ENCODE measurements at regions not wholly inside any gene's neighbourhood (a gene's known extent, or its start where the extent isn't known, plus 50 kb on each side); places are given as distances from the start of the nearest gene placed in this dataset.

- Mint-ChIP-seq H3K4me3 (no peak overlapping the region), H3K9me3 (no peaks in the 10 kb centered on the region), H3K27me3 (no peaks in the 10 kb centered on the region), H3K4me1 (ENCODE audit: low read depth) (no peaks in the 10 kb centered on the region), H3K27ac (no peak overlapping the region), H3K36me3 (ENCODE audit: low read depth) (no peaks in the 10 kb centered on the region)
- Histone ChIP-seq H3K4me3 (ENCODE audit: low read length) (no peak overlapping the region), H3K36me3 (ENCODE audit: insufficient read depth, low read length) (no peaks in the 10 kb centered on the region), H3K27me3 (ENCODE audit: control insufficient read depth in 1 of 2, insufficient read depth in 2 of 2, low read length in 2 of 2) (no peaks in the 10 kb centered on the region), H3K4me1 (ENCODE audit: insufficient read depth, low read length) (no peaks in the 10 kb centered on the region), H3K27ac (ENCODE audit: low read depth in 1 of 2, low read length in 2 of 2) (no peak overlapping the region), H3K9me3 (ENCODE audit: control insufficient read depth in 1 of 2, insufficient read depth in 1 of 2, low read length in 2 of 2) (peaks cover 0 to 5% of the 10 kb centered on the region in 2 experiments)
- DNase-seq (no peak), ATAC-seq (ENCODE audit: poor library complexity) (no peak)
- TF ChIP-seq CTCF (IDR thresholded peaks at IDR 0.05), result no peak
- POLR2A ChIA-PET, result no interaction called here
- intact Hi-C loops (cut with DNase I, micrococcal nuclease), result no loop called here
- CTCF ChIA-PET, result no interaction called here
Measured at GRCh38 chr11:15748132-15748531, 608.2 kb downstream of the SOX6 start.

DNA sequence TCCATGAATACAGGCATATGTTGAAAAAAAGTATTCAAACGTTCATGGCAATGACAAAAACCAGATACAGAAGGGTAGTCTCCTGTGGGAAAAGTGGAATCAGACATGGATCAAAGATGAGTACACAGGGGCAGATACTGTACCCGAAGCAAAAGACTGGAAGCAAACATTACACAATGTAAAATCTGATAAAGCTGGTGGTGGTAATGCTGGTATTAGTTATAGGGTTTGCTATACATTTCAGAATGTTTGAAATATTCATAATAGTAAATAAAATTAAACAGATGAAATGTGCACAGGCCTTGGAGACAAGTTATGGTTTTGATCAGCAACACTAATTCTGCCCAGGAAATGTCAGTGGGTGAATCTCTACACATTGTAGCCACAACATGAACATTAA, 607.6 kb downstream of the SOX6 start:
- TF ChIP-seq CTCF (IDR thresholded peaks at IDR 0.05), result no peak
- ATAC-seq (ENCODE audit: poor library complexity) (no peak), DNase-seq (no peak)
- CTCF ChIA-PET, result no interaction called here
- Mint-ChIP-seq H3K27ac (no peak overlapping the region), H3K27me3 (no peaks in the 10 kb centered on the region), H3K36me3 (ENCODE audit: low read depth) (no peaks in the 10 kb centered on the region), H3K4me1 (ENCODE audit: low read depth) (no peaks in the 10 kb centered on the region), H3K4me3 (no peak overlapping the region), H3K9me3 (no peaks in the 10 kb centered on the region)
- intact Hi-C loops (cut with DNase I, micrococcal nuclease), result no loop called here
- Histone ChIP-seq H3K36me3 (ENCODE audit: insufficient read depth, low read length) (no peaks in the 10 kb centered on the region), H3K27me3 (ENCODE audit: control insufficient read depth in 1 of 2, insufficient read depth in 2 of 2, low read length in 2 of 2) (no peaks in the 10 kb centered on the region), H3K4me1 (ENCODE audit: insufficient read depth, low read length) (no peaks in the 10 kb centered on the region), H3K9me3 (ENCODE audit: control insufficient read depth in 1 of 2, insufficient read depth in 1 of 2, low read length in 2 of 2) (peaks cover 0 to 5% of the 10 kb centered on the region in 2 experiments), H3K4me3 (ENCODE audit: low read length) (no peak overlapping the region), H3K27ac (ENCODE audit: low read depth in 1 of 2, low read length in 2 of 2) (no peak overlapping the region)
- POLR2A ChIA-PET, result no interaction called here

GRCh38 chr11:15750535-15751308, 605.6 kb downstream of the SOX6 start:
- H3K27ac Mint-ChIP-seq, result no peak overlapping the region
- H3K27me3 ChIP-seq (ENCODE audit: control insufficient read depth in 1 of 2, insufficient read depth in 2 of 2, low read length in 2 of 2), result peaks cover 0 to 2% of the 10 kb centered on the region in 2 experiments
- no peak overlapping the region for H3K4me3 Mint-ChIP-seq
- H3K4me3 ChIP-seq (ENCODE audit: low read length), result no peak overlapping the region
- H3K4me1 Mint-ChIP-seq (ENCODE audit: low read depth), result no peaks in the 10 kb centered on the region
- no peaks in the 10 kb centered on the region for H3K4me1 ChIP-seq (ENCODE audit: insufficient read depth, low read length)
- intact Hi-C loops (cut with DNase I, micrococcal nuclease), result no loop called here
- H3K36me3 Mint-ChIP-seq (ENCODE audit: low read depth), result no peaks in the 10 kb centered on the region
- no peaks in the 10 kb centered on the region for H3K27me3 Mint-ChIP-seq
- no peak overlapping the region for H3K27ac ChIP-seq (ENCODE audit: low read depth in 1 of 2, low read length in 2 of 2)
- no peak for ATAC-seq (ENCODE audit: poor library complexity)
- ChIA-PET CTCF (no interaction called here), POLR2A (no interaction called here)
- no peak for DNase-seq
- no peaks in the 10 kb centered on the region for H3K36me3 ChIP-seq (ENCODE audit: insufficient read depth, low read length)
- peaks cover 0 to 5% of the 10 kb centered on the region in 2 experiments for H3K9me3 ChIP-seq (ENCODE audit: control insufficient read depth in 1 of 2, insufficient read depth in 1 of 2, low read length in 2 of 2)
- TF ChIP-seq CTCF (IDR thresholded peaks at IDR 0.05), result no peak
- peaks cover 4% of the 10 kb centered on the region for H3K9me3 Mint-ChIP-seq
